Cerebellar nuclear complex (tissue), 1 donor: ENCODE measurements at regions not wholly inside any gene's neighbourhood (a gene's known extent, or its start where the extent isn't known, plus 50 kb on each side); places are given as distances from the start of the nearest gene placed in this dataset.

Experiments
- DNase-seq, 2 experiments: peaks; one replicate each; lab custom pipeline; 2025; lab: John Stamatoyannopoulos, UW

- DNase-seq = no peak
Observed at GRCh38 chr9:134275375-134275774, 50.9 kb upstream of the RXRA start.

- no peak for DNase-seq
Observed at GRCh38 chr9:134276453-134277245, 49.6 kb upstream of the RXRA start.
